Gastrocnemius medialis (tissue), 4 donors: ENCODE measurements at regions not wholly inside any gene's neighbourhood (a gene's known extent, or its start where the extent isn't known, plus 50 kb on each side); places are given as distances from the start of the nearest gene placed in this dataset.

Experiments
- ATAC-seq, 2 donors: fragments of 150-250 bp; one replicate each; pipeline ENCODE4 v1.9.1; 2016
- DNase-seq, 2 donors: peaks; one replicate each; pipeline ENCODE4 v3.0.0-alpha.2; 2019
- H3K27ac ChIP-seq, 4 donors: fragments of 200-600 bp; sonication (generic); 1 replicate in 1 of 4; 2 replicates in 3 of 4; pipeline ENCODE4 v1.5.1; 2016 to 2018; ENCODE audit warnings: mild to moderate bottlenecking in 2 of 4, moderate library complexity in 1 of 4
- H3K27me3 ChIP-seq, 3 donors: fragments of 200-600 bp; sonication (generic) in 2 of 3; 1 replicate in 1 of 3; 2 replicates in 2 of 3; pipeline versions ENCODE4 v1.5.1 to v1.6.0; 2016 to 2019; ENCODE audit warnings: mild to moderate bottlenecking in 1 of 3, moderate library complexity in 1 of 3
- H3K36me3 ChIP-seq, 2 donors: fragments of 200-600 bp; sonication (generic) in 1 of 2; one replicate each; pipeline ENCODE4 v1.5.1; 2017 to 2018
- H3K4me1 ChIP-seq, 2 donors: fragments of 200-600 bp; sonication (generic) in 1 of 2; one replicate each; pipeline ENCODE4 v1.5.1; 2016 to 2017; ENCODE audit warnings: mild to moderate bottlenecking in 2 of 2
- H3K4me3 ChIP-seq, 4 donors: fragments of 200-600 bp; sonication (generic) in 3 of 4; 1 replicate in 1 of 4; 2 replicates in 3 of 4; pipeline ENCODE4 v1.5.1; 2016 to 2019; ENCODE audit warnings: mild to moderate bottlenecking in 2 of 4
- H3K9me3 ChIP-seq, 3 donors: fragments of 200-600 bp; sonication (generic) in 2 of 3; 1 replicate in 1 of 3; 2 replicates in 2 of 3; pipeline ENCODE4 v1.5.1; 2016 to 2019
- CTCF ChIP-seq, 5 experiments: fragments of 450-650 bp in 3 of 5; fragments of 200-600 bp in 2 of 5; sonication (generic) in 2 of 5; IDR thresholded peaks in 4 of 5; conservative IDR thresholded peaks in 1 of 5; 1 replicate in 4 of 5; 2 replicates in 1 of 5; pipeline ENCODE4 v1.5.1; 2016 to 2019; ENCODE audit warnings: antibody characterized with exemption in 5 of 5, mild to moderate bottlenecking in 3 of 5, moderate library complexity in 3 of 5
- POLR2A ChIP-seq, 2 donors: fragments of 450-650 bp; IDR thresholded peaks; one replicate each; pipeline ENCODE4 v1.6.1; 2017; ENCODE audit warnings: antibody characterized with exemption in 2 of 2, mild to moderate bottlenecking in 2 of 2, moderate library complexity in 2 of 2
- in situ Hi-C, 4 donors: fragments of 200-750 bp; cut with MboI; loops; one replicate each; pipeline versions ENCODE4 v1.15.0 to v1.8.0; 2017; ENCODE audit warnings: low sequenced_read_pairs in 4 of 4
- intact Hi-C: fragments of 100-400 bp; cut with DNase I; formaldehyde crosslinking; loops from one replicate; pipeline ENCODE4 v1.15.1; 2023; ENCODE audit warnings: low total_unique reads

GRCh38 chr12:118608770-118609344, 232.5 kb downstream of the SUDS3 start:
- Histone ChIP-seq H3K4me3 (no peak overlapping the region), H3K9me3 (no peaks in the 10 kb centered on the region), H3K4me1 (no peaks in the 10 kb centered on the region), H3K27me3 (no peaks in the 10 kb centered on the region), H3K27ac (no peak overlapping the region), H3K36me3 (no peaks in the 10 kb centered on the region)
- ATAC-seq (peak; percentile 26 to 56), DNase-seq (no peak)
- TF ChIP-seq POLR2A (IDR thresholded peaks at IDR 0.05), result no peak
- peak in 3 of 5 experiments; percentile 28 to 46 (median 42) for TF ChIP-seq CTCF (IDR thresholded peaks at IDR 0.05 in 4 of 5, conservative IDR thresholded peaks at IDR 0.05 in 1 of 5)
- intact Hi-C loops, result loop anchor here (1.0 to 5.0 kb wide), 2 partner anchors 173 to 207 kb away; no protein-coding TSS in a partner anchor
- in situ Hi-C loops, result loop anchor here (10.0 to 25.0 kb wide), 2 partner anchors 172 to 204 kb away; no protein-coding TSS in a partner anchor

GRCh38 chr12:118611295-118611694, 234.9 kb downstream of the SUDS3 start:
- H3K36me3 ChIP-seq, result no peaks in the 10 kb centered on the region
- in situ Hi-C loops (loop anchor here in 3 of 4 donors (25.0 kb wide), 1 partner anchor 174 kb away; no protein-coding TSS in a partner anchor), intact Hi-C loops (no loop called here)
- ATAC-seq (no peak), DNase-seq (no peak)
- no peak overlapping the region for H3K4me3 ChIP-seq
- H3K9me3 ChIP-seq, result no peaks in the 10 kb centered on the region
- no peaks in the 10 kb centered on the region for H3K27me3 ChIP-seq
- H3K4me1 ChIP-seq, result no peaks in the 10 kb centered on the region
- H3K27ac ChIP-seq, result no peak overlapping the region
- TF ChIP-seq POLR2A (IDR thresholded peaks at IDR 0.05) (no peak), CTCF (IDR thresholded peaks at IDR 0.05 in 4 of 5, conservative IDR thresholded peaks at IDR 0.05 in 1 of 5) (no peak)

GRCh38 chr12:118611770-118612169, 235.4 kb downstream of the SUDS3 start:
- Histone ChIP-seq H3K4me3 (no peak overlapping the region), H3K9me3 (no peaks in the 10 kb centered on the region), H3K27ac (no peak overlapping the region), H3K27me3 (no peaks in the 10 kb centered on the region), H3K4me1 (no peaks in the 10 kb centered on the region), H3K36me3 (no peaks in the 10 kb centered on the region)
- in situ Hi-C loops, result loop anchor here in 3 of 4 donors (25.0 kb wide), 1 partner anchor 174 kb away; no protein-coding TSS in a partner anchor
- intact Hi-C loops, result no loop called here
- no peak for ATAC-seq
- no peak for DNase-seq
- TF ChIP-seq POLR2A (IDR thresholded peaks at IDR 0.05), result no peak
- no peak for TF ChIP-seq CTCF (IDR thresholded peaks at IDR 0.05 in 4 of 5, conservative IDR thresholded peaks at IDR 0.05 in 1 of 5)

DNA sequence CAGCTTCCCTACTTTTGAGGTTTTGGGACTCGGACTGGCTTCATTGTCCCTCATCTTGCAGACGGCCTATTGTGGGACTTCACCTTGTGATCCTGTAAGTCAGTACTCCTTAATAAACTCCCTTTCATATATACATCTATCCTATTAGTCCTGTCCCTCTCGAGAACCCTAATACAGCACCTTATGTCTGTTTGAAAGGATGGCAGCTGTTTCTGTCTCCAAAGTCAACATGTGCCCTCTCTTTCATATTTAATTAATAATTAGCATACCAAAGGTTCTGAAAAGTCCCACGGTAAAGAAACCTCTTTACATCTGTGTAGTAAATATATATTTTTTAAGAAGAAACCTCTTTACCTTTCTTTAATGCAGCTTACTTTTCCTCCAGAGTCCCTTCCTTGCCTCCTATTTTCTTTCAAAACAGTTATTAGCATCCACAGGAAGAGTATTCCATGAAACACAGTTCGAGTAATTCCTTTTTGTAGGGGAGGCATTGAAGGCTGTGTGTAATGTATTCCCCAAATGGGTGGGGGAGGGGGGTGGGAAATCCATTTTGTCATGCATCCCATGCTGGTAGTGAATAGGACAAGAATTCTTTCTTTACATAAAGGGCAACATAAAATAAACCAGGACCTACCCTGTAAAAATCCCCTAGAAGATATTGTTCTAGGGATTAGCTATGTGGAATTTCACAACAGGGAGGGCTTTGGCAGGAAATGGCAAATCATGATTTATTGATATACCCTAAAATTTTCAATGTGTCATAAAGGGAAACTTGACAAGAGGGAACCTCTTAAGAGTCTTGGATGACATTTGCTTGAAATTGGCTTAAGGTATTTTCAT, 241.5 kb downstream of the SUDS3 start:
- ATAC-seq, result no peak
- no peak for DNase-seq
- H3K4me3 ChIP-seq, result no peak overlapping the region
- H3K27me3 ChIP-seq, result no peaks in the 10 kb centered on the region
- no peak for TF ChIP-seq CTCF (IDR thresholded peaks at IDR 0.05 in 4 of 5, conservative IDR thresholded peaks at IDR 0.05 in 1 of 5)
- TF ChIP-seq POLR2A (IDR thresholded peaks at IDR 0.05), result no peak
- H3K27ac ChIP-seq, result no peak overlapping the region
- in situ Hi-C loops, result loop anchor here in 3 of 4 donors (25.0 kb wide), 1 partner anchor 181 kb away; no protein-coding TSS in a partner anchor
- H3K4me1 ChIP-seq, result no peaks in the 10 kb centered on the region
- no peaks in the 10 kb centered on the region for H3K9me3 ChIP-seq
- H3K36me3 ChIP-seq, result no peaks in the 10 kb centered on the region
- intact Hi-C loops, result no loop called here
